Activated CD4-positive, alpha-beta T cell treated with anti-CD3 and anti-CD28 coated beads for 36 hours (primary cell): ENCODE measurements at regions not wholly inside any gene's neighbourhood (a gene's known extent, or its start where the extent isn't known, plus 50 kb on each side); places are given as distances from the start of the nearest gene placed in this dataset.
"Not testable (repeated sequence)": the region's sequence is repeated elsewhere in the genome, so short reads cannot be mapped to it uniquely, and the experiment has no call there.

Experiments
- ATAC-seq: fragments of 200-7000 bp; cut with Tn5 transposase; one replicate; pipeline ENCODE4 v1.10.0; 2021; ENCODE audit warnings: mild to moderate bottlenecking, moderate library complexity
- CTCF ChIA-PET: fragments of 350-600 bp; sonication (Branson Sonifier 250); formaldehyde crosslinking; loops from one replicate; lab custom pipeline; 2021; ENCODE audit warnings: antibody characterized with exemption; lab: Charles Lee
- POLR2A ChIA-PET: fragments of 350-600 bp; sonication (Branson Sonifier 250); formaldehyde crosslinking; loops from one replicate; lab custom pipeline; 2021; ENCODE audit warnings: antibody characterized with exemption, inconsistent platforms; lab: Charles Lee
- DNase-seq: peaks from one replicate; pipeline ENCODE4 v3.0.0-alpha.2; 2020
- H3K27ac Mint-ChIP-seq: one replicate; pipeline ENCODE4 v1.8.0; 2021; ENCODE audit warnings: mixed read lengths
- H3K27me3 Mint-ChIP-seq: one replicate; pipeline ENCODE4 v1.8.0; 2021; ENCODE audit warnings: mixed read lengths
- H3K36me3 Mint-ChIP-seq: one replicate; pipeline ENCODE4 v1.8.0; 2021; ENCODE audit warnings: low read depth, mixed read lengths
- H3K4me1 Mint-ChIP-seq: one replicate; pipeline ENCODE4 v1.8.0; 2021; ENCODE audit warnings: mixed read lengths
- H3K4me3 Mint-ChIP-seq: one replicate; pipeline ENCODE4 v1.8.0; 2021; ENCODE audit warnings: mild to moderate bottlenecking, moderate library complexity, mixed read lengths
- H3K9me3 Mint-ChIP-seq: one replicate; pipeline ENCODE4 v1.8.0; 2021; ENCODE audit warnings: low read depth, mixed read lengths
- intact Hi-C, 2 experiments: fragments of 100-400 bp; cut with DNase I in 1 of 2; cut with micrococcal nuclease in 1 of 2; formaldehyde crosslinking; loops; one replicate each; pipeline versions ENCODE4 v1.14.2 to v1.15.1; 2022 to 2024; cut with DNase I, micrococcal nuclease

- Mint-ChIP-seq H3K36me3 (no peaks in the 10 kb centered on the region), H3K4me3 (no peak overlapping the region), H3K27me3 (no peaks in the 10 kb centered on the region), H3K4me1 (no peaks in the 10 kb centered on the region), H3K27ac (no peak overlapping the region), H3K9me3 (no peaks in the 10 kb centered on the region)
- ATAC-seq: no peak
- POLR2A ChIA-PET: no interaction called here
- intact Hi-C loops: no loop called here
- no peak for DNase-seq
- CTCF ChIA-PET: no interaction called here
These were observed 72.8 kb upstream of the ZNF608 start for GRCh38 chr5:124819201-124819600.

DNA sequence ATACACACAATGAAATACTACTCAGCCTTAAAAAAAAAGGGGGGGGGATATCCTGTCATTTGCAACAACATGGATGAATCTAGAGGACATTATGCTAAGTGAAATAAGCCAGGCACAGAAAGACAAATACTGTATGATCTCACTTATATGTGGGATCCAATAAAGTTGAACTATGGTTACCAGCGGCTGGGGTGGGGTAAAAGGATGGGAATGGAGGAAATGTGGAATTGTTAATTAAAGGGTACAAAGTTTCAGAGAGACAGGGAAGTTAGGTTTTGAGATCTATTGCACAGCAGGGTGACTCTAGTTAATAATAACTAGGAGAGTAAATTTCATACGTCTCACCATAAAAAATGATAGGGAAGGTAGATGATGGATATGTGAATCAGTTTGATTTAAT, 76.2 kb upstream of the ZNF608 start:
- ChIA-PET POLR2A (no interaction called here), CTCF (no interaction called here)

DNA sequence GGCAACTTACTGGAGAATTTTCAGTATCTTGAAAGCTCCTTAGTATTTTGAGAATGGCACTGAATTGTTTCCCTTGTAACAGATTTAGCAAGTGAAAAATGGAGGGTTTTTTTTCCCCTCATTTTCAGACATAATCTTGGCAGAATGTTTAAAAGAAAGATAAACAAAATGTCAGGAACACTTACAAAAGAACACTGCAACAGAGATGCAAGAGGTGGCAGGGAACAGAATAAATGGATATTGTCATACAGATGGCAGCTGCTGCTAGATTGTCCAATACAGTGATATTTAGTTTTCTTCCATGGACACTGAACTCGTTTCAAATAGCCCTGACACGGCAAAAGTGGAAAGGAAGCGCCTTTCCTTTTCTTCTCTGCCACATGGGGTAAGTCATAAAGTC, 76.9 kb upstream of the ZNF608 start:
- no peaks in the 10 kb centered on the region for H3K36me3 Mint-ChIP-seq
- CTCF ChIA-PET: no interaction called here
- no peaks in the 10 kb centered on the region for H3K27me3 Mint-ChIP-seq
- no peak overlapping the region for H3K27ac Mint-ChIP-seq
- H3K4me3 Mint-ChIP-seq: no peak overlapping the region
- ATAC-seq (no peak), DNase-seq (no peak)
- intact Hi-C loops: loop anchor here in 1 of 2 experiments (10.0 kb wide), 1 partner anchor 819 kb away; no protein-coding TSS in a partner anchor
- no peaks in the 10 kb centered on the region for H3K9me3 Mint-ChIP-seq
- H3K4me1 Mint-ChIP-seq: no peaks in the 10 kb centered on the region
- POLR2A ChIA-PET: no interaction called here

More for the DNA sequence above, 76.2 kb upstream of the ZNF608 start:
- ATAC-seq (no peak), DNase-seq (no peak)
- Mint-ChIP-seq H3K9me3 (no peaks in the 10 kb centered on the region), H3K4me1 (no peaks in the 10 kb centered on the region), H3K27me3 (no peaks in the 10 kb centered on the region), H3K27ac (no peak overlapping the region), H3K4me3 (no peak overlapping the region), H3K36me3 (no peaks in the 10 kb centered on the region)
- intact Hi-C loops: loop anchor here in 1 of 2 experiments (10.0 kb wide), 1 partner anchor 818 kb away; no protein-coding TSS in a partner anchor

- H3K4me3 Mint-ChIP-seq: no peak overlapping the region
These were observed 78.3 kb upstream of the ZNF608 start for GRCh38 chr5:124824637-124825158.

GRCh38 chr5:124825250-124825982, 79.0 kb upstream of the ZNF608 start:
- H3K36me3 Mint-ChIP-seq: no peaks in the 10 kb centered on the region
- ATAC-seq (no peak), DNase-seq (no peak)
- H3K27ac Mint-ChIP-seq: no peak overlapping the region
- ChIA-PET CTCF (no interaction called here), POLR2A (no interaction called here)
- no peaks in the 10 kb centered on the region for H3K4me1 Mint-ChIP-seq
- no peaks in the 10 kb centered on the region for H3K27me3 Mint-ChIP-seq
- no peaks in the 10 kb centered on the region for H3K9me3 Mint-ChIP-seq
- intact Hi-C loops: loop anchor here in 1 of 2 experiments (10.0 kb wide), 1 partner anchor 821 kb away; no protein-coding TSS in a partner anchor
- H3K4me3 Mint-ChIP-seq: no peak overlapping the region

More at GRCh38 chr5:124824637-124825158, 78.3 kb upstream of the ZNF608 start:
- CTCF ChIA-PET: no interaction called here
- H3K9me3 Mint-ChIP-seq: no peaks in the 10 kb centered on the region
- ATAC-seq (no peak), DNase-seq (no peak)
- intact Hi-C loops: loop anchor here in 1 of 2 experiments (10.0 kb wide), 1 partner anchor 820 kb away; no protein-coding TSS in a partner anchor
- no peaks in the 10 kb centered on the region for H3K36me3 Mint-ChIP-seq
- H3K27me3 Mint-ChIP-seq: no peaks in the 10 kb centered on the region
- POLR2A ChIA-PET: no interaction called here
- H3K4me1 Mint-ChIP-seq: no peaks in the 10 kb centered on the region
- no peak overlapping the region for H3K27ac Mint-ChIP-seq

- intact Hi-C loops: loop anchor here in 1 of 2 experiments (10.0 kb wide), 1 partner anchor 821 kb away; no protein-coding TSS in a partner anchor
- POLR2A ChIA-PET: no interaction called here
- Mint-ChIP-seq H3K4me3 (no peak overlapping the region), H3K4me1 (no peaks in the 10 kb centered on the region), H3K9me3 (no peaks in the 10 kb centered on the region), H3K27me3 (no peaks in the 10 kb centered on the region), H3K27ac (no peak overlapping the region), H3K36me3 (no peaks in the 10 kb centered on the region)
- ATAC-seq: no peak
- CTCF ChIA-PET: no interaction called here
- DNase-seq: no peak
These were observed 79.5 kb upstream of the ZNF608 start for GRCh38 chr5:124825983-124826337.

DNA sequence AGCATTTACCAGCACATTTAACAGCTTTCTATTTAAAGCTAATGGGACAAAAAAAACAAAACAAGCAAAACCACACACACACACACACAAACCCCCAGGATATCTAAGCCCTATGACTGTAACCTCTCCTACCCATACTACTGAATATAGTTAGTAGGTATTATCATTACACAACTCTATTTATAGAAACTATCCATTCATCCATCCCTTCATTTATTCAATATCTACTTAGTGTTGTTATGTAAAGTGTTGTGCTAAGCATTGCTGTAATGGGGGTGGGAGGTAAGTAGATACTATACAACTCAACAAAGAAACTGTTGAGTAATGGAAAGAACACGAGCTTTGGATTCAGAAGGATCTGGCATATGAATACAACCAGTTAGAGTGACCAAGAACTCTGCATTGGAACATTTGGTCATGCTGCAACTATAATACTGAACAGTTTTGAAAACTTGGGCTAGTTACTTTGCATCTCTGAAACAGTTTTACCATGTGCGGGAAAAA, 82.3 kb upstream of the ZNF608 start:
- no peak overlapping the region for H3K4me3 Mint-ChIP-seq
- CTCF ChIA-PET: no interaction called here
- no peak for DNase-seq
- peaks cover 3% of the 10 kb centered on the region for H3K9me3 Mint-ChIP-seq
- no peaks in the 10 kb centered on the region for H3K4me1 Mint-ChIP-seq
- no peak for ATAC-seq
- no peaks in the 10 kb centered on the region for H3K27me3 Mint-ChIP-seq
- H3K36me3 Mint-ChIP-seq: no peaks in the 10 kb centered on the region
- H3K27ac Mint-ChIP-seq: no peak overlapping the region
- POLR2A ChIA-PET: no interaction called here
- intact Hi-C loops: loop anchor here in 1 of 2 experiments (10.0 kb wide), 1 partner anchor 824 kb away; no protein-coding TSS in a partner anchor

DNA sequence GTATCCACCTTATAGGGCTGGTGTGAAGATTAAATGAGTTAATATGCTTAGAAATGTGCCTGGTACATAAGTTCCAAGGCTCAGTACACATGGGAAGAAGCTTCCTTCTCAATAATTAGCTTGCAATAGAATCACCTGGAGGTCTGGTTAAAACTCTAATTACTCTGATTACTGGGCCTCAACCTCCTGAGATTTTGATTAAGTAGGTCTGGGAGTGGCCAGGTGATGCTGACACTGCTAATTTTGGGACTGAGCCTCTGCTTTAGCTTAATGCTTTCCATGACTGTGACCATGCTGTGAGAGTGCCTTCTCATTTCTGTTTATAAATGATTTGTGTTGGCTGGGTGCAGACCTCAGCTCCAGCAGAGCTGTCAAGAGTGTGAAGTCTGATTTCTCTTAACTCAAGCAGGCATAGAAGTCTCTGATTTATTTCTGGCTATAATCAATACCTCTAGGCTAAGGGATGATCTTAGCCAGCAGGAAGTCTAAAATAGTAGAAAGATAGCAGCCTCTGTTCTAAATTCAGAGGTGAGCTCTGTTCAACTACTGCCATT, 85.3 kb upstream of the ZNF608 start:
- intact Hi-C loops: no loop called here
- CTCF ChIA-PET: no interaction called here
- POLR2A ChIA-PET: no interaction called here
- peaks cover 5% of the 10 kb centered on the region for H3K9me3 Mint-ChIP-seq
- no peaks in the 10 kb centered on the region for H3K36me3 Mint-ChIP-seq
- no peak for DNase-seq
- no peak overlapping the region for H3K27ac Mint-ChIP-seq
- H3K27me3 Mint-ChIP-seq: peaks cover 2% of the 10 kb centered on the region
- no peaks in the 10 kb centered on the region for H3K4me1 Mint-ChIP-seq
- H3K4me3 Mint-ChIP-seq: no peak overlapping the region
- ATAC-seq: no peak

DNA sequence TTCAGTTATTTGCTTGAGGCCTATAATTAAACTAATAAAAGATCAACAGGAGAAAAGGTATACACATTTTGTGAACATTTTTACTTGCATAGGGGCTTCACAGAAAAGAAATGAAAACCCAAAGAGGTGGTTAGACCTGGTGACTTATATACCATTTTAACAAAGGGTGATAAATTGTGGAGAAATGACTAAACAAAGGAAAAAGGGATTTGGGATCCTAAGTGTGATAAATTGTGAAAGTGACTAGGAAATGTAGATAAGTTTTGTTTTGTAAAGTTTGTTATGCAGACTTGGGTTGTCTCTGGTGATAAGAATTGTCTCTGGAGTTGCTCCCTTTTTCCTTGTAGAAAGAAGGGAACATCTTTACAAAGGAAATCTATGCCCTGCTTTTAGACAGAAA, 86.1 kb upstream of the ZNF608 start:
- ATAC-seq: no peak
- Mint-ChIP-seq H3K4me3 (no peak overlapping the region), H3K4me1 (no peaks in the 10 kb centered on the region), H3K36me3 (no peaks in the 10 kb centered on the region), H3K27ac (no peak overlapping the region), H3K9me3 (peaks cover 5% of the 10 kb centered on the region), H3K27me3 (peaks cover 2% of the 10 kb centered on the region)
- ChIA-PET POLR2A (no interaction called here), CTCF (interaction anchor here (0.6 kb wide), 1 partner anchor 512 kb away, joined by 4 read pairs; no protein-coding TSS in a partner anchor)
- DNase-seq: no peak
- intact Hi-C loops: no loop called here

DNA sequence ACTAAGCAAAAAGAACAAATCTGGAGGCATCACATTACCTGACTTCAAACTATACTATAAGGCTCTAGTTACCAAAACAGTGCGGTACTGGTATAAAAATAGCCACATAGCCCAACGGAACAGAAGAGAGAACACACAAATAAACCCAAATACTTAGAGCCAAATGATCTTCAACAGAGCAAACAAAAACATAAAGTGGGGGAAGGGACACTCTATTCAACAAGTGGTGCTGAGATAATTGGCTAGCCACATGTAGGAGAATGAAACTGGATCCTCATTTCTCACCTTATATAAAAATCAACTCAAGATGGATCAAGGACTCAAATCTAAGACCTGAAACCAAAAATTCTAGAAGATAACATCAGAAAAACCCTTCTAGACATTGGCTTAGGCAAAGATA, 89.9 kb upstream of the ZNF608 start:
- H3K4me3 Mint-ChIP-seq, H3K27ac Mint-ChIP-seq, intact Hi-C loops, H3K9me3 Mint-ChIP-seq, H3K36me3 Mint-ChIP-seq, ATAC-seq, H3K27me3 Mint-ChIP-seq, POLR2A ChIA-PET, CTCF ChIA-PET, DNase-seq, H3K4me1 Mint-ChIP-seq: not testable (repeated sequence)

DNA sequence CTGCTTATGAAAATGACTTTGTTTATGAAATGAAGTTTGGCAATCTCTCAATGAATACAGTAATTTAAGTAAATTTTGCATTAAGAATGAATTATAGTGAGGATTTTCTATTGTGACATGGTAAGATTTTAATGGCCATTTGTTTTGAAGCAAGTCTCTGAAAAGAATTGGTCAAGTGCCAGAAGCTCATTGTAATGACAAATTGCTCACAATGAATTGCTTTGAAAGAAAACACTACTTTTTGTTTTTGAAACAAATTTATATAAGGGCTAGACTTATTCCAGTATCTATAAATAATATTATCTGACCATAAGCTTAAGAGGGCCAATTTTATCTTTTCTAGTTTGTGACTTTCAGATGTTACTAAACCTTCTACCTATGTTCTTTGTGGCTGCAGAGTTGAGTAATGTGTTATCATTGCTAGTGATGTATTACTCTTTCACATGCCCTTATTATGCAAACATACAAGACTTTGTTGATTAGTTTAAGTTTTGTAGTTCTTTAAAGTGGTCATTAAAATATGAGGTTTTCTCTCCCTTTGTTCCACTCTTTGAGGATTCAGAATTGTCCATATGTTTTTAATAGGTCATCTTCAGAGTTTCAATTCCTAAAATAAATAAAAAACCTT, 93.0 kb upstream of the ZNF608 start:
- Mint-ChIP-seq H3K27ac (no peak overlapping the region), H3K4me3 (no peak overlapping the region), H3K4me1 (no peaks in the 10 kb centered on the region), H3K9me3 (peaks cover 2% of the 10 kb centered on the region), H3K27me3 (peaks cover 4% of the 10 kb centered on the region), H3K36me3 (no peaks in the 10 kb centered on the region)
- ChIA-PET CTCF (no interaction called here), POLR2A (no interaction called here)
- DNase-seq (no peak), ATAC-seq (no peak)
- intact Hi-C loops: no loop called here
